H1 (cell line): ENCODE measurements at regions not wholly inside any gene's neighbourhood (a gene's known extent, or its start where the extent isn't known, plus 50 kb on each side); places are given as distances from the start of the nearest gene placed in this dataset.

ENCODE experiments used
- KDM1A ChIP-seq: fragments of 200-600, 300-600 bp; sonication (generic); IDR thresholded peaks from 2 replicates; pipeline ENCODE4 v1.7.1; 2016; ENCODE audit warnings: mild to moderate bottlenecking, low read length, borderline replicate concordance
- POLR2A ChIP-seq, 2 experiments: IDR thresholded peaks; 1 replicate in 1 of 2; 2 replicates in 1 of 2; pipeline ENCODE4 v1.6.1; 2011; ENCODE audit warnings: low read depth in 2 of 2, low read length in 2 of 2, mild to moderate bottlenecking in 2 of 2; ENCODE audit errors: control extremely low read depth in 1 of 2
- RAD21 ChIP-seq, 2 experiments: IDR thresholded peaks in 1 of 2; conservative IDR thresholded peaks in 1 of 2; 2 replicates each; pipeline ENCODE4 v1.6.1; 2011; ENCODE audit warnings: low read depth in 2 of 2, low read length in 2 of 2, improper control_type of control experiment in 1 of 2, inconsistent platforms in 1 of 2, mild to moderate bottlenecking in 1 of 2, moderate library complexity in 1 of 2
- SP1 ChIP-seq: IDR thresholded peaks from 2 replicates; pipeline ENCODE4 v1.6.1; 2011; ENCODE audit warnings: low read depth, low read length
- YY1 ChIP-seq: IDR thresholded peaks from 2 replicates; pipeline ENCODE4 v1.6.1; 2011; ENCODE audit warnings: low read depth, mild to moderate bottlenecking, low read length
- TF ChIP-seq, protein P1 (sequence below): IDR thresholded peaks from 2 replicates; pipeline ENCODE4 v1.6.1; 2011; ENCODE audit warnings: low read length, improper control_type of control experiment

- no peak for TF ChIP-seq POLR2A (IDR thresholded peaks at IDR 0.05; ENCODE audit: control extremely low read depth in 1 of 2, low read depth in 2 of 2, low read length in 2 of 2)
- TF ChIP-seq, protein P1, sequence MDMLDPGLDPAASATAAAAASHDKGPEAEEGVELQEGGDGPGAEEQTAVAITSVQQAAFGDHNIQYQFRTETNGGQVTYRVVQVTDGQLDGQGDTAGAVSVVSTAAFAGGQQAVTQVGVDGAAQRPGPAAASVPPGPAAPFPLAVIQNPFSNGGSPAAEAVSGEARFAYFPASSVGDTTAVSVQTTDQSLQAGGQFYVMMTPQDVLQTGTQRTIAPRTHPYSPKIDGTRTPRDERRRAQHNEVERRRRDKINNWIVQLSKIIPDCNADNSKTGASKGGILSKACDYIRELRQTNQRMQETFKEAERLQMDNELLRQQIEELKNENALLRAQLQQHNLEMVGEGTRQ: no peak
- TF ChIP-seq SP1: no peak
- no peak for TF ChIP-seq KDM1A
- no peak for TF ChIP-seq RAD21 (IDR thresholded peaks at IDR 0.05 in 1 of 2, conservative IDR thresholded peaks at IDR 0.05 in 1 of 2; ENCODE audit: low read depth in 2 of 2, low read length in 2 of 2)
- TF ChIP-seq YY1: no peak
These were observed 364.5 kb downstream of the CTTN start for GRCh38 chr11:70762810-70763209.
